Sigmoid colon (tissue), 6 donors: ENCODE measurements at regions not wholly inside any gene's neighbourhood (a gene's known extent, or its start where the extent isn't known, plus 50 kb on each side); places are given as distances from the start of the nearest gene placed in this dataset.
"Not testable (repeated sequence)": the region's sequence is repeated elsewhere in the genome, so short reads cannot be mapped to it uniquely, and the experiment has no call there.

Experiments
- DNase-seq: peaks from one replicate; pipeline ENCODE4 v3.0.0-alpha.2; 2019
- H3K27ac ChIP-seq, 4 donors: fragments of 200-600 bp; sonication (generic); one replicate each; pipeline ENCODE4 v1.5.1; 2016 to 2019; ENCODE audit warnings: mild to moderate bottlenecking in 1 of 4
- H3K27me3 ChIP-seq, 3 donors: fragments of 200-600 bp; sonication (generic); one replicate each; pipeline ENCODE4 v1.5.1; 2019; ENCODE audit warnings: mild to moderate bottlenecking in 1 of 3
- H3K36me3 ChIP-seq, 4 donors: fragments of 200-600 bp; sonication (generic); one replicate each; pipeline ENCODE4 v1.5.1; 2016 to 2019
- H3K4me1 ChIP-seq, 4 donors: fragments of 200-600 bp; sonication (generic); one replicate each; pipeline ENCODE4 v1.5.1; 2017 to 2019
- H3K4me3 ChIP-seq, 4 donors: fragments of 200-600 bp; sonication (generic); one replicate each; pipeline ENCODE4 v1.5.1; 2017 to 2019; ENCODE audit warnings: mild to moderate bottlenecking in 2 of 4, moderate library complexity in 1 of 4
- H3K9me3 ChIP-seq, 4 donors: fragments of 200-600 bp in 3 of 4; sonication (generic) in 3 of 4; one replicate each; pipeline versions ENCODE4 v1.5.1 to v1.6.1; 2013 to 2019
- EP300 ChIP-seq, 4 donors: sonication (generic); formaldehyde crosslinking; IDR thresholded peaks; one replicate each; pipeline ENCODE4 v1.6.1; 2017; ENCODE audit warnings: antibody characterized with exemption in 4 of 4
- POLR2A ChIP-seq, 2 donors: fragments of 450-650 bp; IDR thresholded peaks; one replicate each; pipeline ENCODE4 v1.6.1; 2016; ENCODE audit warnings: antibody characterized with exemption in 2 of 2, mild to moderate bottlenecking in 2 of 2, moderate library complexity in 2 of 2
- POLR2AphosphoS5 ChIP-seq, 4 donors: sonication (generic); formaldehyde crosslinking; IDR thresholded peaks; one replicate each; pipeline ENCODE4 v1.6.1; 2017; ENCODE audit warnings: antibody characterized with exemption in 4 of 4
- WGBS, 2 donors: extraction: QIAGEN DNeasy Blood & Tissue Kit; methylation state at CpG; one replicate each; pipeline ENCODE4 v1.1.7; 2013; 5-methylcytosine and 5-hydroxymethylcytosine counted together
- intact Hi-C: fragments of 100-400 bp; cut with DNase I; formaldehyde crosslinking; loops from one replicate; pipeline ENCODE4 v1.15.1; 2023
- TF ChIP-seq, protein P1 (sequence below), 4 experiments: fragments of 450-650 bp in 3 of 4; fragments of 200-600 bp in 1 of 4; IDR thresholded peaks; one replicate each; pipeline ENCODE4 v1.5.1; 2016 to 2019; ENCODE audit warnings: antibody characterized with exemption in 4 of 4, mild to moderate bottlenecking in 3 of 4, moderate library complexity in 2 of 4
- donor health status: healthy with polysubstance abuse.
- donor health status: healthy.

DNA sequence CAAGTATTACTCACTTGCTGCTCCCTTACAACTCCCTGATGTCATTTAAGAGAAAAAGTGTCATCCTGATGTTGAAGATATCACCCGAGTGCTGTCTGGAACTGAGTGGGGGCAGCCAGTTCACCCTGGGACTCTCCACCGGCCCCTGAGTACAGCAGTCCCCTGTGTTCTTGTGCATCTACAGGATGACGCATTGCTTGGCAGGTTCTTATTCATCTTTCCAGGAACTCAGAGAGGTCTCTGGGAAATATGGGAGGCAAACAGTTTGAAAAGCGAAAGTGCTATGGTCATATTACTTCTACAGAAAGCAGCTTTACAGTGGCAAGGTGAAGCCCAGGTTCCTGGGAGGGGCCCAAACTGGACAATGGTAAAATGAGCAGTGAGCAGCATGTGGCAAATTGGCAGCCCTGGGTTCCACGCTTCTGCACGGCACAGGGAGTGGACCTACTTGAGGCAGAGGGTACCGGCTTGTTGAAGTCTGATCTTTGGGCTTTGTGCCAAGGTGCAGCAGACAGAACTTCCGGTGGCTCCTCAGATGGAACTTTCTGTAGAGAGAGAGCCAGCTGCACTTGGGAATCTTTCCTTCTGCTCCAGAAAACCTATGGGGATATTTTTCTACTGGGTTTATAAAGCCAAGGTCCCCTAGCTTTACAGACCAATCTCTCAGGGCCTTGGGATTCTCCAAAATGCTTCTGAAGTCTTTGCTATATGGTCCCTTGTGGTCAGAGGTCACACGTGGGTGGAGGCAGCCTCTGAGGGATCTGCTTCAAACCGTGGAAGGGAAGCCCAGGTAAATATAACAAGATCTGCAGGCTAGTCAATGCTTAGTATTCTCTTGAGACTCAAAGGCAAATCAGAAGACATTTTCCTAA is 128.3 kb downstream of the MAP3K7 start:
- Histone ChIP-seq H3K9me3 (no peaks in the 10 kb centered on the region), H3K27me3 (no peaks in the 10 kb centered on the region), H3K27ac (no peak overlapping the region), H3K4me3 (no peak overlapping the region), H3K4me1 (no peaks in the 10 kb centered on the region), H3K36me3 (no peaks in the 10 kb centered on the region)
- TF ChIP-seq POLR2A (IDR thresholded peaks at IDR 0.05) (no peak), POLR2AphosphoS5 (IDR thresholded peaks at IDR 0.05) (no peak)
- intact Hi-C loops, result no loop called here
- WGBS, 2 donors, result 54 to 58% methylated on average over 10 of the region's 10 CpGs
- DNase-seq, result no peak

DNA sequence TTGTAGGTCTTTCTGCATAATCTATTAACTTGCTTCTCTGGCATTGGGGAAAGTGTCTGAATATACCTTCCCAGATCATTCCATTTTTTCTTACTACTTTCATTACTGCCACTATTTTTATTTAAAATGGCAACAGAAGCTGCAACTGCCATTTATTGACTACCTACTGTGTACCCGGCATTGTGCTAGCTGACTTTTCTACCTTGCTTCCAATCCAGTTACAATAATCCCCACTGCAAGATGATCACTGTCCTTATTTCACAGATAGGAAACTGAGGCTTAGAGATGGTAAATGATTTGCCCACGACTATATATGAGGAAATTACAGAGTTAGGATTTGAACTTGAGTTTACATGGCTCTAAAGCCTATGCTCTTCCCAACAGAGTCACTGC is 129.0 kb downstream of the MAP3K7 start:
- Histone ChIP-seq H3K4me1 (no peaks in the 10 kb centered on the region), H3K9me3 (no peaks in the 10 kb centered on the region), H3K27me3 (no peaks in the 10 kb centered on the region), H3K4me3 (no peak overlapping the region), H3K36me3 (no peaks in the 10 kb centered on the region), H3K27ac (no peak overlapping the region)
- WGBS, 2 donors, result 82 to 92% methylated on average over 2 of the region's 2 CpGs
- TF ChIP-seq EP300 (IDR thresholded peaks at IDR 0.05) (no peak), POLR2AphosphoS5 (IDR thresholded peaks at IDR 0.05) (no peak)
- TF ChIP-seq, protein P1, sequence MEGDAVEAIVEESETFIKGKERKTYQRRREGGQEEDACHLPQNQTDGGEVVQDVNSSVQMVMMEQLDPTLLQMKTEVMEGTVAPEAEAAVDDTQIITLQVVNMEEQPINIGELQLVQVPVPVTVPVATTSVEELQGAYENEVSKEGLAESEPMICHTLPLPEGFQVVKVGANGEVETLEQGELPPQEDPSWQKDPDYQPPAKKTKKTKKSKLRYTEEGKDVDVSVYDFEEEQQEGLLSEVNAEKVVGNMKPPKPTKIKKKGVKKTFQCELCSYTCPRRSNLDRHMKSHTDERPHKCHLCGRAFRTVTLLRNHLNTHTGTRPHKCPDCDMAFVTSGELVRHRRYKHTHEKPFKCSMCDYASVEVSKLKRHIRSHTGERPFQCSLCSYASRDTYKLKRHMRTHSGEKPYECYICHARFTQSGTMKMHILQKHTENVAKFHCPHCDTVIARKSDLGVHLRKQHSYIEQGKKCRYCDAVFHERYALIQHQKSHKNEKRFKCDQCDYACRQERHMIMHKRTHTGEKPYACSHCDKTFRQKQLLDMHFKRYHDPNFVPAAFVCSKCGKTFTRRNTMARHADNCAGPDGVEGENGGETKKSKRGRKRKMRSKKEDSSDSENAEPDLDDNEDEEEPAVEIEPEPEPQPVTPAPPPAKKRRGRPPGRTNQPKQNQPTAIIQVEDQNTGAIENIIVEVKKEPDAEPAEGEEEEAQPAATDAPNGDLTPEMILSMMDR (IDR thresholded peaks at IDR 0.05), result no peak
- no peak for DNase-seq
- intact Hi-C loops, result no loop called here

DNA sequence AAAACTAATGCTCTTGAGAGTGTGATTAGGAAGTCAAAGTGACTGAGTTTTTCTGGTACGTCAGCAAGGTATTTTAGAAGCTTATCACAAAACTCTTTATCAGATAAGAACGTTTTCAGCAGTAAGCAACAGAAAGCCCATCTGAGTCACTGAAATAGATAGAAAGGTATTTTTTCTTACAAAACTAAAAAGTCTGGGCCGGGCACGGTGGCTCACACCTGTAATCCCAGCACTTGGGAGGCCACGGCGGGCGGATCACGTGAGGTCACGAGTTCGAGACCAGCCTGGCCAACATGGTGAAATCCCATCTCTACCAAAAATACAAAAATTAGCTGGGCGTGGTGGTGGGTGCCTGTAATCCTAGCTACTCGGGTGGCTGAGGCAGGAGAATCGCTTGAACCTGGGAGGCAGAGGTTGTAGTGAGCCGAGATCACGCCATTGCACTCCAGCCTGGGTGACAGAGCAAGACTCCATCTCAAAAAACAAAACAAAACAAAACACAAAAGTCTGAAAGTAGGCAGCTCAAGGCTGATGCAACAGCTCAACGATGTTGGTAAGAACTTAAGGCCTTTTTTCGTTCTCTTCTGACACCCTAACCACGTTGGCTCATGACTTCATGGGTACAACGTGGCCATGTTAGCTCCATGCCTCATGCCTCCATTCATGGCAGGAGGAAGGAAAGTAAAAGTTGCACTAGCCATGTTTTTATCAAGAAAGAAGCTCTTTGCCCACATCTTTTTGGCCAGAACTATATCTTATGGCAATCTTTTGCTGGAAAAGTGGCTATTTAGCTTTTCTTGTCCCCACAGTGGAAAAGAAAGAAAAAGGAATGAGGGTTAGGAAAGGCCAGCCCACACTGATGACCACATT is 129.6 kb downstream of the MAP3K7 start:
- H3K27me3 ChIP-seq, intact Hi-C loops, H3K36me3 ChIP-seq, H3K27ac ChIP-seq, DNase-seq, H3K9me3 ChIP-seq, H3K4me3 ChIP-seq, H3K4me1 ChIP-seq: not testable (repeated sequence)
- 88 to 89% methylated on average over 19 of the region's 19 CpGs for WGBS, 2 donors

DNA sequence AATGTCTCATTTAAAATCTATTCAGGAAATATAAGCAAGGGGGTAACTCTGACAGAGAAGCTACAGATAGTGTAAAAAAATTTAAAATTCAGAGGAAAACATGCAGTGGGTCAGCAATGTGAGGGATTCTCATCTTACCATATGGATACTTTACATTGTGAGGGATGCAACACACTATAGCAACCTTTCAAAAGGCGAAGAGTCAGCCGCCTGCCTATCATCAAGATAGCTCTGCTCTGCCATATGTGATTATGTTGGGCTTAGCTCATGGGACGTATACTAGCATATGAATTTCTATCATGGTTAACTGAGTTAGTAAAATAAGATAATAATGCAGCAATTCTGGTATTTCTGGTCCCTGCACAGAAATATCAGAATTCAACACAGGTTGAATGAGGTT is 130.9 kb downstream of the MAP3K7 start:
- Histone ChIP-seq H3K4me1 (no peaks in the 10 kb centered on the region), H3K9me3 (no peaks in the 10 kb centered on the region), H3K4me3 (no peak overlapping the region), H3K27me3 (no peaks in the 10 kb centered on the region), H3K36me3 (no peaks in the 10 kb centered on the region), H3K27ac (no peak overlapping the region)
- TF ChIP-seq POLR2A (IDR thresholded peaks at IDR 0.05) (no peak), EP300 (IDR thresholded peaks at IDR 0.05) (no peak), POLR2AphosphoS5 (IDR thresholded peaks at IDR 0.05) (no peak)
- TF ChIP-seq, protein P1 (IDR thresholded peaks at IDR 0.05), result no peak
- intact Hi-C loops, result no loop called here
- 83 to 88% methylated on average over 3 of the region's 3 CpGs for WGBS, 2 donors
- DNase-seq, result no peak

DNA sequence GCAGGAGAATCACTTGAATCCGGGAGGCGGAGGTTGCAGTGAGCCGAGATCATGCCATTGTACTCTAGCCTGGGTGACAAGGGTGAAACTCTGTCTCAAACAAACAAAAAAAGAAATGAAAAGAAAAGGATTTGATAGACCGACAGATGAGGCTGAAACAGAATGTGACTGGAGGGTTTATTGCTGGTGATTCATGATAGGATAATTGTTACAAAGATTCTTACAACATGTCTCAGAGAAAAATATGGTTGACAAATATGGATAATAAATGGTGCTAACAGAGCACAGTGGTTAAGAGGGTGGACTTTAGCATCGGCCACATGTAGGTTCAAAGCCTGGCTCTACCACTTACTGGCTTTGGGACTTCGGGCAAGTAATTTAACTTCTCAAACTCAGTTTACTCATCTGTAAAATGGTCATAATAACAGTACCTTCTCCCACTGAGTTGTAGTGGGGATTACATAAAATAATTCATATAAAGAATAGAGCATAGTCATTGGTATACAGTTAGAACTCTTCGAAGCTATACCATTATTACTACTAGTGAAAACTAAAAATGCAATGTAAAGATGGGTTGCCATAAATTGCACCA is 131.9 kb downstream of the MAP3K7 start:
- Histone ChIP-seq H3K36me3 (no peaks in the 10 kb centered on the region), H3K4me3 (no peak overlapping the region), H3K9me3 (no peaks in the 10 kb centered on the region), H3K27ac (no peak overlapping the region), H3K27me3 (no peaks in the 10 kb centered on the region), H3K4me1 (no peaks in the 10 kb centered on the region)
- DNase-seq, result no peak
- WGBS, 2 donors, result 68 to 91% methylated on average over 7 of the region's 7 CpGs
- TF ChIP-seq POLR2AphosphoS5 (IDR thresholded peaks at IDR 0.05) (no peak), POLR2A (IDR thresholded peaks at IDR 0.05) (no peak), EP300 (IDR thresholded peaks at IDR 0.05) (no peak)
- TF ChIP-seq, protein P1 (IDR thresholded peaks at IDR 0.05), result no peak
- intact Hi-C loops, result no loop called here
